GM23338 (cell line): ENCODE measurements at regions not wholly inside any gene's neighbourhood (a gene's known extent, or its start where the extent isn't known, plus 50 kb on each side); places are given as distances from the start of the nearest gene placed in this dataset.

Experiments used
- CTCF ChIP-seq, 2 experiments: fragments of 200-600 bp in 1 of 2; sonication (generic) in 1 of 2; conservative IDR thresholded peaks; 2 replicates each; pipeline versions ENCODE4 v1.5.1 to v1.6.1; 2016 to 2017; ENCODE audit warnings: antibody characterized with exemption in 2 of 2, low read depth in 2 of 2, mild to moderate bottlenecking in 2 of 2, moderate library complexity in 1 of 2
- EZH2 ChIP-seq: fragments of 200-600 bp; sonication (generic); IDR thresholded peaks from one replicate; pipeline ENCODE4 v1.8.0; 2017; ENCODE audit warnings: antibody characterized with exemption, mild to moderate bottlenecking, low read depth; ENCODE audit not compliant: unreplicated experiment
- NANOG ChIP-seq: IDR thresholded peaks from 2 replicates; pipeline ENCODE4 v1.6.1; 2016; ENCODE audit warnings: antibody characterized with exemption, borderline replicate concordance
- POLR2AphosphoS5 ChIP-seq: IDR thresholded peaks from 2 replicates; pipeline ENCODE4 v1.6.1; 2016; ENCODE audit warnings: antibody characterized with exemption, low read depth
- REST ChIP-seq: IDR thresholded peaks from one replicate; pipeline ENCODE4 v1.6.1; 2018; ENCODE audit warnings: antibody characterized with exemption; ENCODE audit not compliant: unreplicated experiment

- TF ChIP-seq NANOG (no peak), POLR2AphosphoS5 (no peak), CTCF (conservative IDR thresholded peaks at IDR 0.05; ENCODE audit: low read depth in 2 of 2) (no peak), EZH2 (no peak), REST (no peak)
These were observed 449.1 kb downstream of the PSAT1 start for GRCh38 chr9:78746010-78746409.
